ENCODE measurements at regions not wholly inside any gene's neighbourhood (a gene's known extent, or its start where the extent isn't known, plus 50 kb on each side); places are given as distances from the start of the nearest gene placed in this dataset.

GRCh38 chr6:166029506-166029905 lies 138.1 kb downstream of the TBXT start:
- no peak for TF ChIP-seq CTCF (IDR thresholded peaks at IDR 0.05)
- TF ChIP-seq POLR2A (IDR thresholded peaks at IDR 0.05) = no peak
- no peak for TF ChIP-seq POLR2AphosphoS5 (IDR thresholded peaks at IDR 0.05)
- no peak for TF ChIP-seq EP300 (IDR thresholded peaks at IDR 0.05)
